Ovary (tissue), 3 donors: ENCODE measurements at regions not wholly inside any gene's neighbourhood (a gene's known extent, or its start where the extent isn't known, plus 50 kb on each side); places are given as distances from the start of the nearest gene placed in this dataset.

ENCODE experiments used
- POLR2A ChIP-seq: fragments of 450-650 bp; IDR thresholded peaks from one replicate; pipeline ENCODE4 v1.6.1; 2017; ENCODE audit warnings: antibody characterized with exemption, mild to moderate bottlenecking, moderate library complexity
- TF ChIP-seq, protein P1 (sequence below), 3 donors: fragments of 450-650 bp in 2 of 3; fragments of 200-600 bp in 1 of 3; IDR thresholded peaks; one replicate each; pipeline versions ENCODE4 v1.5.1 to v1.8.0; 2016 to 2022; ENCODE audit warnings: antibody characterized with exemption in 3 of 3, mild to moderate bottlenecking in 1 of 3
- donor health status: DM: no; HTN: no; CAD: no.

DNA sequence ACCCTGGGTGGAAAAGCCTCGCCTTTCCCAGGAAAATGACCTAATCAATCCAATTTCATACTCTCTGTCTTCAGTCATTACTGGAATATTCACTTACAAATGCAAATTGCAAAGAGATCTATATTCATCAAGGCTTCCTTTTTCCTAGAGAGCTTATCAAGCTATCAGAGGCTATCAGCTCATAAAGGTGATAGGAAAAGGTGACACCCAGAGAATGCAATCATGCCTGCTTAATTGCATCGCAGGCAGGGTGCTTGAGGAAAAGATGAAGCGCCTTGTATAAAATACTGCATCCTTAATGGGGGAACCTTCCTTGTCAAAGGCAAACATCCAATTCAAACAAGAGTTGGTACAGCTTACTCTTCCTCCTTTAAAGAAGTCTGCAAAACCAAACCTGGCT, 59.7 kb downstream of the SHANK2 start:
- TF ChIP-seq, protein P1, sequence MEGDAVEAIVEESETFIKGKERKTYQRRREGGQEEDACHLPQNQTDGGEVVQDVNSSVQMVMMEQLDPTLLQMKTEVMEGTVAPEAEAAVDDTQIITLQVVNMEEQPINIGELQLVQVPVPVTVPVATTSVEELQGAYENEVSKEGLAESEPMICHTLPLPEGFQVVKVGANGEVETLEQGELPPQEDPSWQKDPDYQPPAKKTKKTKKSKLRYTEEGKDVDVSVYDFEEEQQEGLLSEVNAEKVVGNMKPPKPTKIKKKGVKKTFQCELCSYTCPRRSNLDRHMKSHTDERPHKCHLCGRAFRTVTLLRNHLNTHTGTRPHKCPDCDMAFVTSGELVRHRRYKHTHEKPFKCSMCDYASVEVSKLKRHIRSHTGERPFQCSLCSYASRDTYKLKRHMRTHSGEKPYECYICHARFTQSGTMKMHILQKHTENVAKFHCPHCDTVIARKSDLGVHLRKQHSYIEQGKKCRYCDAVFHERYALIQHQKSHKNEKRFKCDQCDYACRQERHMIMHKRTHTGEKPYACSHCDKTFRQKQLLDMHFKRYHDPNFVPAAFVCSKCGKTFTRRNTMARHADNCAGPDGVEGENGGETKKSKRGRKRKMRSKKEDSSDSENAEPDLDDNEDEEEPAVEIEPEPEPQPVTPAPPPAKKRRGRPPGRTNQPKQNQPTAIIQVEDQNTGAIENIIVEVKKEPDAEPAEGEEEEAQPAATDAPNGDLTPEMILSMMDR (IDR thresholded peaks at IDR 0.05) = no peak
- no peak for TF ChIP-seq POLR2A
